Esophagus (tissue), 2 donors: ENCODE measurements at regions not wholly inside any gene's neighbourhood (a gene's known extent, or its start where the extent isn't known, plus 50 kb on each side); places are given as distances from the start of the nearest gene placed in this dataset.

ENCODE experiments used
- H3K27ac ChIP-seq, 2 donors: one replicate each; pipeline ENCODE4 v1.5.1; 2013; ENCODE audit warnings: low read depth in 2 of 2, mild to moderate bottlenecking in 2 of 2, inconsistent platforms in 1 of 2, low read length in 1 of 2, moderate library complexity in 1 of 2
- H3K27me3 ChIP-seq, 2 donors: one replicate each; pipeline ENCODE4 v1.6.1; 2013; ENCODE audit warnings: low read length in 2 of 2, control low read depth in 1 of 2, mild to moderate bottlenecking in 1 of 2; ENCODE audit not compliant: insufficient read depth in 2 of 2, control insufficient read depth in 1 of 2
- H3K36me3 ChIP-seq, 2 donors: one replicate each; pipeline ENCODE4 v1.6.1; 2013; ENCODE audit warnings: low read length in 1 of 2; ENCODE audit not compliant: control insufficient read depth in 2 of 2, insufficient read depth in 2 of 2
- H3K4me1 ChIP-seq, 2 donors: one replicate each; pipeline ENCODE4 v1.6.1; 2013; ENCODE audit warnings: low read length in 1 of 2; ENCODE audit not compliant: control insufficient read depth in 2 of 2, insufficient read depth in 2 of 2
- H3K4me3 ChIP-seq, 2 donors: one replicate each; pipeline ENCODE4 v1.5.1; 2013; ENCODE audit warnings: low read length in 2 of 2, mild to moderate bottlenecking in 2 of 2, low read depth in 1 of 2, moderate library complexity in 1 of 2
- H3K9me3 ChIP-seq, 2 donors: one replicate each; pipeline ENCODE4 v1.6.1; 2013; ENCODE audit warnings: mild to moderate bottlenecking in 2 of 2, low read depth in 1 of 2, low read length in 1 of 2, moderate library complexity in 1 of 2; ENCODE audit not compliant: control insufficient read depth in 2 of 2, insufficient read depth in 1 of 2
- WGBS, 2 donors: extraction: QIAGEN DNeasy Blood & Tissue Kit; methylation state at CpG; one replicate each; pipeline ENCODE4 v1.1.7; 2013; 5-methylcytosine and 5-hydroxymethylcytosine counted together
- donor health status: healthy with polysubstance abuse.
- donor health status: Bipolar disorder and iron deficiency.

DNA sequence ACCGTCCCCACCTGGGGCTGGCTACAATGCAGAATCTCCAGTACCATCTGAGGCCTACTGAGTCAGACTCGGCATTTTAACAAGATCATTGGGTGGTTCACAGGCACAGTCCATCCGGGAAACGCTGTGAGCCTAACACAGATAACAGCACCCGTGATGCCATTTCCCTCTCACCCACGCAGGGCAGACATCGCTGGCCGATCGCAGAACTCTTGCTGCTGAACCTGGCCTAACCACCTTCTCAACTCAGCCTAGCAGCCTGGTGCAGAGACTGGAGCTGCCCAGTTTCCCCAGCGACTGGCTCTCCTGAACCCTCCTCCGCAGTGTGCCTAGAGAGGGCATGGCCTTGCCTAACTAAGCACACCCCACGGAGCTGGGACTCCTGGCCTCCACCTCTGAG, 83.3 kb downstream of the NCOR2 start:
- no peak overlapping the region for H3K4me3 ChIP-seq
- peaks cover 7 to 19% of the 10 kb centered on the region in 2 donors for H3K4me1 ChIP-seq
- H3K27me3 ChIP-seq, result no peaks in the 10 kb centered on the region
- no peak overlapping the region for H3K27ac ChIP-seq
- peaks cover 0 to 42% of the 10 kb centered on the region in 2 donors for H3K36me3 ChIP-seq
- no peaks in the 10 kb centered on the region for H3K9me3 ChIP-seq
- WGBS, 2 donors, result 73 to 82% methylated on average over 12 of the region's 12 CpGs

DNA sequence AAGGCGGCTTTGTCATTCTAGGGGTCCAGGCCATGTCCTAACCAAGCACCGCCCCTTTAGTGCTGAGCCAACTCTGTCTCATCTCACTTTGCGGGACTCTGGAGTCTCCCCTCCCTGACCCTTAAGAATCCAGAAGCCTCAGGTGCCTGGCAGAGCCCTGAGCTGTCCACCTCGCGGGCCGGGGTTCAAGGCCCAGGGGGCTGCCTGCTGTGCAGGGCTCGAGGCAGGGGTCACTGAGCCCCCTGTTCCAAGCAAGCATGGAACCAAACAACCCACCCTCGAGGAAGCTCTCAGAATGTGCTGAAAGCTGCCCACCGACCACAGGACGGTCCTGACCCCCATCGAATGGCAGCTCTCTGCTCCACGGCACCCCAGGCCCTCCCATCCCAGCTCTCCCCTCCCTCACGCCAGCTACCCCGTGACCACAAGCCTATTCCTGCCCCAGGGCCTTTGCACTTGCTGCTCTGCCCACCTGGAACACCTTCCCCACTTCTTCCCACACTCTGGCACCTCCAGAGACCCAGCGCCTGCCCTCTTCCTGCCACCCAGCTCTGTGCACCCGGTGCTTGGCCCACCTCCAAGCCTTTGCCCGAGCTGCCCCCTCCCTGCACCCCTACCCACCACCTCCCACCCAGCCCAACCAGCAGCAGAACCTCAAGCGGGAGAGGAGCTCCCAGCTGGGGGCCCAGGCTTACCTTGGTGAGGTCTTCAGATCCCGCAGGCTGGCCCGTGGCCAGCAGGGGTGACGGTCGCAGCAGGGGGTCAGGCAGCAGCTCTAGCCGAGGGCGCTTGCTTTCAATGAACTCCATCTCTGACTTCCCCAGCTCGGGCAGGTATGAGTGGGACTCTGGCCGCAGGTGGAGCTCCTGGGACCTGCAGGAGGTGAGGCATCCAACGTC, 84.3 kb downstream of the NCOR2 start:
- H3K4me1 ChIP-seq, result peaks cover 7 to 21% of the 10 kb centered on the region in 2 donors
- no peaks in the 10 kb centered on the region for H3K27me3 ChIP-seq
- no peak overlapping the region for H3K27ac ChIP-seq
- WGBS, 2 donors, result 84 to 85% methylated on average over 25 to 27 of the region's 27 CpGs
- H3K9me3 ChIP-seq, result no peaks in the 10 kb centered on the region
- H3K4me3 ChIP-seq, result no peak overlapping the region
- H3K36me3 ChIP-seq, result peaks cover 0 to 44% of the 10 kb centered on the region in 2 donors

DNA sequence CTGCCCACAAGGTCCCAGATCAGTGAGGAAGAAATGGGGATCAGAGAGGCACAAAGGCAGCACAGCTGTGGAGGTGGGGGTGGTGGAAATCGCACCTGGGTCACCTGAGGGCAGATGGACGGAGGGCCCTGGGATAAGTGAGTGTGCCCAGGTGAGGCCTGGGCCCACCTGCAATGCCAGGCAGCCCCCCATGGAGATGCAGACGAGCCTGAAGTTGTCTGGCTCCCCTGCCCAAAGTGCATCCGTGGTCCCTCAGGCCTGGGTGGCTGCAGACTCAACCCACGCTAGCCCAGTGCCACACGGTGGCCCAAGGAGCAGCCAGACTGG, 84.9 kb downstream of the NCOR2 start:
- Histone ChIP-seq H3K4me3 (no peak overlapping the region), H3K9me3 (no peaks in the 10 kb centered on the region), H3K27me3 (no peaks in the 10 kb centered on the region), H3K27ac (no peak overlapping the region), H3K4me1 (peaks cover 7 to 21% of the 10 kb centered on the region in 2 donors), H3K36me3 (peaks cover 0 to 49% of the 10 kb centered on the region in 2 donors)
- WGBS, 2 donors, result 80 to 87% methylated on average over 6 of the region's 6 CpGs

DNA sequence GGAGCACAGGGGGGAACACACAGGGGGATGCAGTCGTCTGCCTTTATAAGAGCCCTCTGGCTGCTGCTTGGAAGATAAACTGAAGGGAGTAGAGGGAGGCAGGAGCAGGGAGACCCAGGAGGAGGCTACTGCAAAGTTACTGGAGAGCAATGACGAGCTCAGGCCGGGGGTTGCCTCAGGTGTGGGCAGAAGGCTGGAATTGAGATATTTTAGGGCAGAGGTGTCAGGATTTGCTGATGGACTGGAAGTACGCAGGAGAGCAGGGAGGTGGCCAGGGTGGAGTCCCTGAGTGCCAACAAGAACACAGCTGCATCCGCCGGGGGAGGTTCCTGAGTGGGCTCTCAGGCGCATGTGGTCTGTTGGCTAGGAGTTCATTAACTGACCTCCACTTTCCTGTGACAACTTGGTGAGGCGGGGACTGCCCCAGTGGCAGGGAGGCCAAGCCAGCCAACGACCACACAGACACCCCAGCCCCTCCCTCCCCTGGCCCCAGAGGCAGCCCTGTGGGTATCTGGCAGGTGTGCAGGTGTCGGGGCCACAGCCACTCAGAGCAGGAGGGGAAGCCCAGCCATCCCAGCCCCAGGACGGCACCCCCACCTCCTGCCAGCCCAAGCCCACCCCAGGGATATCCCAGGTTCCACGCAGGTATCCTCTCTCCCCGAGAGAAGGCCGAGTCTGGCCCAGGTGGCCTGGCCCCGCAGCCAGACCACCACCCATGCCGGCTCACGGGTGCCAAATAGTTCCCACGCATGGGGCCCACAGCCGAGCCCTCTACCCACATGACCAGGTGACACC, 85.4 kb downstream of the NCOR2 start:
- H3K4me1 ChIP-seq, result peaks cover 7 to 21% of the 10 kb centered on the region in 2 donors
- peaks cover 0 to 48% of the 10 kb centered on the region in 2 donors for H3K36me3 ChIP-seq
- H3K9me3 ChIP-seq, result no peaks in the 10 kb centered on the region
- WGBS, 2 donors, result 78 to 85% methylated on average over 18 to 19 of the region's 19 CpGs
- no peak overlapping the region for H3K27ac ChIP-seq
- no peaks in the 10 kb centered on the region for H3K27me3 ChIP-seq
- H3K4me3 ChIP-seq, result no peak overlapping the region

DNA sequence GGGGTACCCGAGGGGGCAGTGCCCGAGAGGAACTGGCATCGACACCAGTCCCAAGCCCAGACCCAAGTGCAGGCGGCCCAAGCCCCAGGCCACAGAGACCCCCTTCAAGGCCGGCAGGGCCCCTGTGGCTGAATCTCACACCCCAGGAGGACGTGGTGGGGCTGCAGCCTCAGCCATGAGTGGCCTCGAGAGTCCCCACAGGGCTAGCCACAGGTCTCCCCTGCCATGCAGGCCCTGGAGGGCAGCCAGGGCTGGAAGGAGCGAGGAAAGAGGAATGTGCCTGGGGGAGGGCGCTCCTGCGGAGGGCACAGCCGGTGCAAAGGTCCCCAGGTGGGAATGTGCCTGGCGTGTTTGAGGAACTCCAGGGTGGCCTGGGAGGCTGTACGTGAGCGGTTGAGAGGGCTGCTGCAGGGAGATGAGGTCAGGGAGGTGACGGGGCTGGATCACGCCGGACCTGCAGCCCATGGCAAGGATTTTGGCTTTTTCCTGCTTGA, 86.1 kb downstream of the NCOR2 start:
- no peak overlapping the region for H3K27ac ChIP-seq
- 62 to 68% methylated on average over 16 to 17 of the region's 17 CpGs for WGBS, 2 donors
- H3K9me3 ChIP-seq, result no peaks in the 10 kb centered on the region
- H3K36me3 ChIP-seq, result peaks cover 2 to 47% of the 10 kb centered on the region in 2 donors
- H3K4me1 ChIP-seq, result peaks cover 7 to 18% of the 10 kb centered on the region in 2 donors
- no peaks in the 10 kb centered on the region for H3K27me3 ChIP-seq
- no peak overlapping the region for H3K4me3 ChIP-seq

DNA sequence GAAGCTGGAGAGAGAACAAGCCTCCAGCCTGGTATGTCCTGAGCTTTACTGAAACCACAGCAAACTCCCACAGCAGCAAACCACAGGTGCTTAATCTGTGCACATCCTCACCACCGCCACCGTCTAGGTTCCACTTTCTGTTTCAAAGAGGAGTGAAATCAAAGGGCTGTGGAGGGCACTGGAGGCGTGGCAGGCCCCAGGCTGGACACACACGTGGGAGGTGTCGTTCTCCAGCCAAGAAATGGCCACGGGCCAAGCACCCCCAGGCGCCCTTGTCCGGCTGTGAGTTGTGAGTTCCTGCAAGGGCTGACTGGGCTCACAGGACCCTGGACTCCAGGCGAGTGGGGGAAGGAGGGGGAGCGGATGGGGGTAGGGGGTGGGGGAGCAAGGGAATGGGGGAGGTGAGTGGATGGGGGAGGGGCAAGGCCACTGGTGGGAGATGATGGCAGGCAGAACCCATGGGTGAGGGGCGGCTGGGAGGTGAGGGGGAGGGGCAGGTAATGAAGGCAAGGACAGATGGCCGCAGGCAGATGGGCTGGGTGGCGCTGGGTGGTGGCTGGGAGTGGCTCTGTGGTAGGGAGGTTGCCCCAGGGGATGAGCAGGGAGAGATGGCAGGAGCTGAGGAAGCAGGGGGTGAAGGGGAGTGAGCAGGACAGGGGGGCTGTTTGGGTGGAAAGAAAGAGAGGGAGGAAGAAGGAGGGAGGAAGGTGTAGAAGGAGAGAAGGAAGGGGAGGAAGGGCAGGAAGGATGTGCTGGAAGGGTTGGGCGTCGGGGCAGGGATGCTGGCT, 86.7 kb downstream of the NCOR2 start:
- peak overlapping the region in 1 of 2 donors; percentile 16 for H3K27ac ChIP-seq
- peaks cover 7 to 18% of the 10 kb centered on the region in 2 donors for H3K4me1 ChIP-seq
- 21 to 35% methylated on average over 13 to 15 of the region's 15 CpGs for WGBS, 2 donors
- peaks cover 5 to 47% of the 10 kb centered on the region in 2 donors for H3K36me3 ChIP-seq
- no peaks in the 10 kb centered on the region for H3K9me3 ChIP-seq
- no peaks in the 10 kb centered on the region for H3K27me3 ChIP-seq
- no peak overlapping the region for H3K4me3 ChIP-seq

DNA sequence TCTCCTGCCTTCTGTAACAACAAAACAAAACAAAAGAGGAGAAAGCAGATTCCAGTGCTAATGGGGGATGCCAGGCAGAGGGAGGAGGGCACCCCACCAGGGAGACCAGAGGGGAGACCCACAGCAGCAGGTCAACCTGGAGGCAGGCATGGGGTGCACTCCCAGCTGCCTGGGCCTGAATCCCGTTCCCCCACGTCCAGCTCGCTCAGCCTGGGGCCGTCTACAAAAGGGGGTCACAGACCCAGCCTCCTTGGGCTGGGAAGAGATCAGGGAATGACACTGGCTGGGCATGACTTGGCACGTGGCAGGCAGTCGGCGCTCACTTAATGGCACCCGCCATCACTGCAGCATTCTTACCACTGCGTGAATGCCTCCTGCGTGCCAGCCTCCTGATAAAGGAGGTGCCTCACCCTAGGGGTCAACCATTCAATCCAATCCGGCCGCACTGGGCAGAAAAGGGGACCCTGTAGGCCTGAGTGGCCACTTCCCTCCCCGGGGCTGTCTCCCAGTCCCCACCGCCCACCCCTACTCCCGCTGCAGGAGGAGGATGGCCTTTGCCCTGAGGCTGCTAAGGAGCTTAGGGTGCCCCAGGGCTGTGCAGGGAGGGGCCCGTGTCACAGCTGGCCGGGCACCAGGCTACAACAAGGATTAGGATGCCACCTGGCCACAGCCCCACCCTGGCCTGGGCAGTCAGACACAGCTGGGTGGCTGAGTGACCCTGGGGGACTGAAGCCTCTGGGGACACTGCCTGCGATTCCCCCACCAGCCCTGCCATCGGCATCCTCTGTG, 87.5 kb downstream of the NCOR2 start:
- H3K27me3 ChIP-seq, result no peaks in the 10 kb centered on the region
- H3K9me3 ChIP-seq, result no peaks in the 10 kb centered on the region
- H3K4me1 ChIP-seq, result peaks cover 7 to 18% of the 10 kb centered on the region in 2 donors
- no peak overlapping the region for H3K4me3 ChIP-seq
- WGBS, 2 donors, result 54 to 61% methylated on average over 19 of the region's 19 CpGs
- peak overlapping the region; percentile 16 to 35 for H3K27ac ChIP-seq
- peaks cover 5 to 48% of the 10 kb centered on the region in 2 donors for H3K36me3 ChIP-seq

DNA sequence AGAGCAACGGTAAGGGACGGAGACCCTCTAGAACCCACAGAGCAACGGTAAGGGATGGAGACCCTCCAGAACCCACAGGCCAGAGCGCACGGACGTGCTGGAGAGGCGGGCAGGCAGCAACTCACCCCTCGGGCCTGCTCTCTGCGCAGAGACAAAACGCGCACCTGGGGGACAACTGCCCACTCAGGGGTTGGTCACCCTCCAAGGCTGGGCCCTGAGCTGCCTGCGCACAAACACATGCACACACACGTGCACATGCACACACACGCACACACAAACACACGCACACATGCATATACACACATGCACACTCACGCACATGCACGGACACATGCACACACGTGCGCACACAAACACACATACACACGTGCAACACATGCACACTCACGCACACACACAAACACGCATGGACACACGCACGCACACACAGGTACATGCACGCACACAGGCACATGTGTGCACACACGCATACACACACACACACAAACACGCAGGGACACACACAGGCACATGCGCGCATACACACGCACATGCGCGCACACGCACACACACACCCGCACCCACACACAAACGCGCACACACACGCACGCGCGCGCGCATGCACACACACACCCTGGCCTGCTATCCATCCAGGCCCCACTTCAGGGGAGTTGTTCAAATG, 88.3 kb downstream of the NCOR2 start:
- Histone ChIP-seq H3K27ac (no peak overlapping the region), H3K36me3 (peaks cover 5 to 48% of the 10 kb centered on the region in 2 donors), H3K4me1 (peaks cover 7 to 18% of the 10 kb centered on the region in 2 donors), H3K27me3 (no peaks in the 10 kb centered on the region), H3K9me3 (no peaks in the 10 kb centered on the region), H3K4me3 (no peak overlapping the region)
- 93% methylated on average over 41 to 42 of the region's 42 CpGs for WGBS, 2 donors
